ENCODE measurements at regions not wholly inside any gene's neighbourhood (a gene's known extent, or its start where the extent isn't known, plus 50 kb on each side); places are given as distances from the start of the nearest gene placed in this dataset.

GRCh38 chrX:98637451-98637850, 1753.7 kb downstream of the RPA4 start:
- H3K9me3 ChIP-seq = no peaks in the 10 kb centered on the region
- no peak for FAIRE-seq

GRCh38 chrX:98646351-98646750, 1762.6 kb downstream of the RPA4 start:
- H3K27ac ChIP-seq = no peak overlapping the region
- 53 to 59% methylated on average over 1 of the region's 1 CpG for WGBS, 2 donors
- no peak for DNase-seq
- no peak for TF ChIP-seq CTCF (IDR thresholded peaks at IDR 0.05)
- H3K27me3 ChIP-seq = no peaks in the 10 kb centered on the region
- FAIRE-seq = no peak
- H3K4me3 ChIP-seq = no peak overlapping the region
- no peaks in the 10 kb centered on the region for H3K4me1 ChIP-seq
- H3K36me3 ChIP-seq = no peaks in the 10 kb centered on the region
- intact Hi-C loops (cut with DNase I) = no loop called here
- ATAC-seq = no peak
- H3K9me3 ChIP-seq = no peaks in the 10 kb centered on the region

More at GRCh38 chrX:98637451-98637850, 1753.7 kb downstream of the RPA4 start:
- ATAC-seq (no peak), DNase-seq (no peak)
- peaks cover 0 to 4% (median 0%) of the 10 kb centered on the region in 4 donors for H3K27me3 ChIP-seq
- no peaks in the 10 kb centered on the region for H3K4me1 ChIP-seq
- no peak overlapping the region for H3K4me3 ChIP-seq
- TF ChIP-seq CTCF (IDR thresholded peaks at IDR 0.05) = no peak
- H3K27ac ChIP-seq = no peak overlapping the region
- intact Hi-C loops (cut with DNase I) = no loop called here
- no peaks in the 10 kb centered on the region for H3K36me3 ChIP-seq

- FAIRE-seq (no peak), ATAC-seq (no peak), DNase-seq (no peak)
- Histone ChIP-seq H3K9me3 (no peaks in the 10 kb centered on the region), H3K4me3 (no peak overlapping the region), H3K27me3 (no peaks in the 10 kb centered on the region), H3K36me3 (no peaks in the 10 kb centered on the region), H3K27ac (no peak overlapping the region), H3K4me1 (no peaks in the 10 kb centered on the region)
- TF ChIP-seq CTCF (IDR thresholded peaks at IDR 0.05) = no peak
- intact Hi-C loops (cut with DNase I) = no loop called here
Observed at GRCh38 chrX:98654565-98654964, 1755.5 kb downstream of the PCDH19 start.

Data from pancreas (tissue), 10 donors.